Keratinocyte (primary cell): ENCODE measurements at regions not wholly inside any gene's neighbourhood (a gene's known extent, or its start where the extent isn't known, plus 50 kb on each side); places are given as distances from the start of the nearest gene placed in this dataset.

Experiments
- CTCF ChIP-seq, 3 experiments: IDR thresholded peaks in 1 of 3; conservative IDR thresholded peaks in 1 of 3; optimal IDR thresholded peaks in 1 of 3; 2 replicates in 2 of 3; 3 replicates in 1 of 3; pipeline versions ENCODE3 to v1.5.1; 2011; ENCODE audit warnings: low read length in 3 of 3, mild to moderate bottlenecking in 3 of 3, moderate library complexity in 2 of 3, control low read depth in 1 of 3, inconsistent platforms in 1 of 3; ENCODE audit not compliant: insufficient read depth in 2 of 3; ENCODE audit errors: extremely low read depth in 1 of 3
- EZH2 ChIP-seq: IDR thresholded peaks from one replicate; pipeline ENCODE4 v1.6.1; 2012; ENCODE audit warnings: inconsistent platforms, mild to moderate bottlenecking, low read length, moderate library complexity

GRCh38 chr3:106381939-106382335, 513.1 kb upstream of the CBLB start:
- TF ChIP-seq EZH2 (no peak), CTCF (optimal IDR thresholded peaks at IDR 0.05 in 1 of 3, IDR thresholded peaks at IDR 0.05 in 1 of 3, conservative IDR thresholded peaks at IDR 0.05 in 1 of 3; ENCODE audit: extremely low read depth in 1 of 3, insufficient read depth in 2 of 3, low read length in 3 of 3) (no peak)
